Liver (tissue), 8 donors: ENCODE measurements at regions not wholly inside any gene's neighbourhood (a gene's known extent, or its start where the extent isn't known, plus 50 kb on each side); places are given as distances from the start of the nearest gene placed in this dataset.

Experiments
- DNase-seq: peaks from one replicate; pipeline ENCODE4 v3.0.0-alpha.2; 2017; ENCODE audit warnings: low spot score
- H3K27ac ChIP-seq, 2 donors: one replicate each; pipeline ENCODE4 v1.7.0; 2013; ENCODE audit warnings: inconsistent platforms in 2 of 2, low read length in 2 of 2, control low read depth in 1 of 2, low read depth in 1 of 2, mild to moderate bottlenecking in 1 of 2
- H3K27me3 ChIP-seq, 4 donors: one replicate each; pipeline versions ENCODE4 v1.6.1 to v1.7.0; 2013; ENCODE audit warnings: low read length in 3 of 4, inconsistent platforms in 1 of 4, mild to moderate bottlenecking in 1 of 4, moderate library complexity in 1 of 4; ENCODE audit not compliant: control insufficient read depth in 4 of 4, insufficient read depth in 4 of 4
- H3K36me3 ChIP-seq, 4 donors: one replicate each; pipeline versions ENCODE4 v1.6.1 to v1.7.0; 2013; ENCODE audit warnings: low read length in 3 of 4, mild to moderate bottlenecking in 3 of 4, low read depth in 1 of 4, moderate library complexity in 1 of 4; ENCODE audit not compliant: control insufficient read depth in 4 of 4, insufficient read depth in 3 of 4
- H3K4me1 ChIP-seq, 4 donors: one replicate each; pipeline versions ENCODE4 v1.6.1 to v1.7.0; 2013; ENCODE audit warnings: low read length in 3 of 4, mild to moderate bottlenecking in 3 of 4, moderate library complexity in 1 of 4; ENCODE audit not compliant: control insufficient read depth in 4 of 4, insufficient read depth in 4 of 4
- H3K4me3 ChIP-seq, 3 donors: one replicate each; pipeline versions ENCODE4 v1.6.1 to v1.7.0; 2013; ENCODE audit warnings: low read length in 3 of 3, control low read depth in 1 of 3, low read depth in 1 of 3, mild to moderate bottlenecking in 1 of 3
- H3K9ac ChIP-seq, 2 donors: one replicate each; pipeline ENCODE4 v1.7.0; 2013; ENCODE audit warnings: low read length in 2 of 2, mild to moderate bottlenecking in 2 of 2, moderate library complexity in 2 of 2, control low read depth in 1 of 2, low read depth in 1 of 2
- H3K9me3 ChIP-seq, 4 donors: one replicate each; pipeline versions ENCODE4 v1.6.1 to v1.7.0; 2013; ENCODE audit warnings: low read length in 3 of 4; ENCODE audit not compliant: control insufficient read depth in 4 of 4
- EGR1 ChIP-seq, 2 donors: IDR thresholded peaks; 2 replicates each; pipeline ENCODE4 v1.6.1; 2016 to 2018; ENCODE audit warnings: antibody characterized with exemption in 2 of 2, low read depth in 2 of 2
- FOXA1 ChIP-seq: IDR thresholded peaks from 2 replicates; pipeline ENCODE4 v1.6.1; 2016; ENCODE audit warnings: antibody characterized with exemption
- FOXA2 ChIP-seq: IDR thresholded peaks from 2 replicates; pipeline ENCODE4 v1.6.1; 2016; ENCODE audit warnings: antibody characterized with exemption
- GABPA ChIP-seq, 2 donors: IDR thresholded peaks in 1 of 2; conservative IDR thresholded peaks in 1 of 2; 2 replicates each; pipeline ENCODE4 v1.6.1; 2016; ENCODE audit warnings: antibody characterized with exemption in 2 of 2, mild to moderate bottlenecking in 1 of 2, moderate library complexity in 1 of 2
- HNF4A ChIP-seq, 2 donors: conservative IDR thresholded peaks; 2 replicates each; pipeline ENCODE4 v1.6.1; 2016; ENCODE audit warnings: antibody characterized with exemption in 2 of 2, mild to moderate bottlenecking in 2 of 2
- HNF4G ChIP-seq: IDR thresholded peaks from 2 replicates; pipeline ENCODE4 v1.6.1; 2016; ENCODE audit warnings: antibody characterized with exemption
- NR2F2 ChIP-seq: IDR thresholded peaks from 2 replicates; pipeline ENCODE4 v1.6.1; 2016; ENCODE audit warnings: antibody characterized with exemption
- RAD21 ChIP-seq, 2 donors: IDR thresholded peaks; 2 replicates each; pipeline ENCODE4 v1.6.1; 2016; ENCODE audit warnings: antibody characterized with exemption in 2 of 2, mild to moderate bottlenecking in 2 of 2
- RXRA ChIP-seq, 2 donors: IDR thresholded peaks; 2 replicates each; pipeline ENCODE4 v1.6.1; 2017 to 2018; ENCODE audit warnings: antibody characterized with exemption in 2 of 2, mild to moderate bottlenecking in 1 of 2
- SP1 ChIP-seq: IDR thresholded peaks from 2 replicates; pipeline ENCODE4 v1.6.1; 2018; ENCODE audit warnings: antibody characterized with exemption, mild to moderate bottlenecking
- TAF1 ChIP-seq: conservative IDR thresholded peaks from 2 replicates; pipeline ENCODE4 v1.6.1; 2016; ENCODE audit warnings: antibody characterized with exemption, mild to moderate bottlenecking
- YY1 ChIP-seq: IDR thresholded peaks from 2 replicates; pipeline ENCODE4 v1.6.1; 2016; ENCODE audit warnings: antibody characterized with exemption, mild to moderate bottlenecking
- WGBS: extraction: QIAGEN DNeasy Blood & Tissue Kit; methylation state at CpG from one replicate; pipeline ENCODE4 v1.1.7; 2013; 5-methylcytosine and 5-hydroxymethylcytosine counted together
- TF ChIP-seq, protein P1 (sequence below): IDR thresholded peaks from 2 replicates; pipeline ENCODE4 v1.6.1; 2016; ENCODE audit warnings: antibody characterized with exemption, mild to moderate bottlenecking
- TF ChIP-seq, protein P2 (sequence below): IDR thresholded peaks from 2 replicates; pipeline ENCODE4 v1.6.1; 2016; ENCODE audit warnings: antibody characterized with exemption
- TF ChIP-seq, protein P3 (sequence below): fragments of 150-350 bp; IDR thresholded peaks from 2 replicates; pipeline ENCODE4 v1.5.1; 2017; ENCODE audit warnings: improper control_type of control experiment, low read depth, low read length; ENCODE audit not compliant: missing input control
- TF ChIP-seq, protein P4 (sequence below): IDR thresholded peaks from 2 replicates; pipeline ENCODE4 v1.6.1; 2016; ENCODE audit warnings: antibody characterized with exemption
- donor health status: healthy.
- donor health status: healthy.
- donor health status: healthy.
- donor health status: healthy.
- donor health status: healthy.

DNA sequence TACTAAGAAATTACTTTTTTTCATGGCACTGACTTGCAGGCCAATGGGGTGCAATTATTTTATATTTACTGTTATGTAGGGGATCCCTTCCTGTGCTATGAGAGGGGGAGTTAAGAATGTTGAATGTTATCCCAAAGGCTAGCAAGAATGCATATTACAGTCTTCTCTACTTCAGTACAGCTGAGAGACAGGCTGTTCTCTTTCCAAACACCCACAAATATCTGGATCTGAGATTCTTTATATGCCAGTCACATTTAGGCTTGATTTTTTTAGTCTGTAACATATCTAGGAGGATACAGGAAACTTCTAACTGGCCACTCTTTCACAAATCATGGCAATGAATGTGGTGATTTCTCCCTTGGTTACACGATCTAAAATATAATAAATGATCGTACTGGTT, 266.4 kb upstream of the FZD8 start (continued):
- TF ChIP-seq, protein P1, sequence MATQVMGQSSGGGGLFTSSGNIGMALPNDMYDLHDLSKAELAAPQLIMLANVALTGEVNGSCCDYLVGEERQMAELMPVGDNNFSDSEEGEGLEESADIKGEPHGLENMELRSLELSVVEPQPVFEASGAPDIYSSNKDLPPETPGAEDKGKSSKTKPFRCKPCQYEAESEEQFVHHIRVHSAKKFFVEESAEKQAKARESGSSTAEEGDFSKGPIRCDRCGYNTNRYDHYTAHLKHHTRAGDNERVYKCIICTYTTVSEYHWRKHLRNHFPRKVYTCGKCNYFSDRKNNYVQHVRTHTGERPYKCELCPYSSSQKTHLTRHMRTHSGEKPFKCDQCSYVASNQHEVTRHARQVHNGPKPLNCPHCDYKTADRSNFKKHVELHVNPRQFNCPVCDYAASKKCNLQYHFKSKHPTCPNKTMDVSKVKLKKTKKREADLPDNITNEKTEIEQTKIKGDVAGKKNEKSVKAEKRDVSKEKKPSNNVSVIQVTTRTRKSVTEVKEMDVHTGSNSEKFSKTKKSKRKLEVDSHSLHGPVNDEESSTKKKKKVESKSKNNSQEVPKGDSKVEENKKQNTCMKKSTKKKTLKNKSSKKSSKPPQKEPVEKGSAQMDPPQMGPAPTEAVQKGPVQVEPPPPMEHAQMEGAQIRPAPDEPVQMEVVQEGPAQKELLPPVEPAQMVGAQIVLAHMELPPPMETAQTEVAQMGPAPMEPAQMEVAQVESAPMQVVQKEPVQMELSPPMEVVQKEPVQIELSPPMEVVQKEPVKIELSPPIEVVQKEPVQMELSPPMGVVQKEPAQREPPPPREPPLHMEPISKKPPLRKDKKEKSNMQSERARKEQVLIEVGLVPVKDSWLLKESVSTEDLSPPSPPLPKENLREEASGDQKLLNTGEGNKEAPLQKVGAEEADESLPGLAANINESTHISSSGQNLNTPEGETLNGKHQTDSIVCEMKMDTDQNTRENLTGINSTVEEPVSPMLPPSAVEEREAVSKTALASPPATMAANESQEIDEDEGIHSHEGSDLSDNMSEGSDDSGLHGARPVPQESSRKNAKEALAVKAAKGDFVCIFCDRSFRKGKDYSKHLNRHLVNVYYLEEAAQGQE = no peak
- TF ChIP-seq FOXA2 (no peak), FOXA1 (no peak)

DNA sequence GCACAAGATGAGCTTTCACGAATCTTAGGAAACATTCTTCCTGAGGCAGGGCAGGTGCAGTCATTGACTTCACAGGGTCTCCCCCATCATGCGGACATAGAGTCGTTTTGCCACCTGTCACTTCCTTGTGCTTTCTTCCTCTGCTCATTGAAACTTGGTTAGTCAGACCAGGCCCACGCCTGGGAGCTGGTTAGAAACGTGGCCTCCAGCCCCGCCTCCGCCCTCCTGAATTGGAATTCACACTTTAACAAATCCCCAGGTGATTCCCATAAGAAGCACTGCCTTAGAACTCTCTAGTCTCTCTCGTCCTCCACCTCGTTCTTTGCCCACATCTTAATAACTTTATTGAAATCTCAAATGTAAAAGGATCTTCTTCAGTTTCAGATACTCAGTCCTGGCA, 265.5 kb upstream of the FZD8 start:
- TF ChIP-seq FOXA1 (no peak), NR2F2 (no peak), HNF4G (no peak), GABPA (IDR thresholded peaks at IDR 0.05 in 1 of 2, conservative IDR thresholded peaks at IDR 0.05 in 1 of 2) (no peak), RAD21 (IDR thresholded peaks at IDR 0.05) (no peak), RXRA (IDR thresholded peaks at IDR 0.05) (no peak), SP1 (no peak), YY1 (no peak), FOXA2 (no peak), TAF1 (no peak), EGR1 (IDR thresholded peaks at IDR 0.05; ENCODE audit: low read depth in 2 of 2) (no peak), HNF4A (conservative IDR thresholded peaks at IDR 0.05) (no peak)
- TF ChIP-seq, protein P1 = no peak
- TF ChIP-seq, protein P2, sequence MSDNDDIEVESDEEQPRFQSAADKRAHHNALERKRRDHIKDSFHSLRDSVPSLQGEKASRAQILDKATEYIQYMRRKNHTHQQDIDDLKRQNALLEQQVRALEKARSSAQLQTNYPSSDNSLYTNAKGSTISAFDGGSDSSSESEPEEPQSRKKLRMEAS = no peak
- TF ChIP-seq, protein P3, sequence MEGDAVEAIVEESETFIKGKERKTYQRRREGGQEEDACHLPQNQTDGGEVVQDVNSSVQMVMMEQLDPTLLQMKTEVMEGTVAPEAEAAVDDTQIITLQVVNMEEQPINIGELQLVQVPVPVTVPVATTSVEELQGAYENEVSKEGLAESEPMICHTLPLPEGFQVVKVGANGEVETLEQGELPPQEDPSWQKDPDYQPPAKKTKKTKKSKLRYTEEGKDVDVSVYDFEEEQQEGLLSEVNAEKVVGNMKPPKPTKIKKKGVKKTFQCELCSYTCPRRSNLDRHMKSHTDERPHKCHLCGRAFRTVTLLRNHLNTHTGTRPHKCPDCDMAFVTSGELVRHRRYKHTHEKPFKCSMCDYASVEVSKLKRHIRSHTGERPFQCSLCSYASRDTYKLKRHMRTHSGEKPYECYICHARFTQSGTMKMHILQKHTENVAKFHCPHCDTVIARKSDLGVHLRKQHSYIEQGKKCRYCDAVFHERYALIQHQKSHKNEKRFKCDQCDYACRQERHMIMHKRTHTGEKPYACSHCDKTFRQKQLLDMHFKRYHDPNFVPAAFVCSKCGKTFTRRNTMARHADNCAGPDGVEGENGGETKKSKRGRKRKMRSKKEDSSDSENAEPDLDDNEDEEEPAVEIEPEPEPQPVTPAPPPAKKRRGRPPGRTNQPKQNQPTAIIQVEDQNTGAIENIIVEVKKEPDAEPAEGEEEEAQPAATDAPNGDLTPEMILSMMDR = no peak
- TF ChIP-seq, protein P4, sequence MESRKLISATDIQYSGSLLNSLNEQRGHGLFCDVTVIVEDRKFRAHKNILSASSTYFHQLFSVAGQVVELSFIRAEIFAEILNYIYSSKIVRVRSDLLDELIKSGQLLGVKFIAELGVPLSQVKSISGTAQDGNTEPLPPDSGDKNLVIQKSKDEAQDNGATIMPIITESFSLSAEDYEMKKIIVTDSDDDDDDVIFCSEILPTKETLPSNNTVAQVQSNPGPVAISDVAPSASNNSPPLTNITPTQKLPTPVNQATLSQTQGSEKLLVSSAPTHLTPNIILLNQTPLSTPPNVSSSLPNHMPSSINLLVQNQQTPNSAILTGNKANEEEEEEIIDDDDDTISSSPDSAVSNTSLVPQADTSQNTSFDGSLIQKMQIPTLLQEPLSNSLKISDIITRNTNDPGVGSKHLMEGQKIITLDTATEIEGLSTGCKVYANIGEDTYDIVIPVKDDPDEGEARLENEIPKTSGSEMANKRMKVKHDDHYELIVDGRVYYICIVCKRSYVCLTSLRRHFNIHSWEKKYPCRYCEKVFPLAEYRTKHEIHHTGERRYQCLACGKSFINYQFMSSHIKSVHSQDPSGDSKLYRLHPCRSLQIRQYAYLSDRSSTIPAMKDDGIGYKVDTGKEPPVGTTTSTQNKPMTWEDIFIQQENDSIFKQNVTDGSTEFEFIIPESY = no peak
- no peak for DNase-seq
- H3K36me3 ChIP-seq = no peaks in the 10 kb centered on the region
- WGBS = 79% methylated on average over 9 of the region's 9 CpGs
- H3K9me3 ChIP-seq = peaks cover 0 to 2% (median 0%) of the 10 kb centered on the region in 4 donors
- no peak overlapping the region for H3K4me3 ChIP-seq
- no peak overlapping the region for H3K9ac ChIP-seq
- H3K4me1 ChIP-seq = no peaks in the 10 kb centered on the region
- no peak overlapping the region for H3K27ac ChIP-seq
- peaks cover 0 to 5% (median 0%) of the 10 kb centered on the region in 4 donors for H3K27me3 ChIP-seq
